ENCODE measurements at regions not wholly inside any gene's neighbourhood (a gene's known extent, or its start where the extent isn't known, plus 50 kb on each side); places are given as distances from the start of the nearest gene placed in this dataset.

GRCh38 chr2:118469103-118469502 is 378.3 kb downstream of the EN1 start:
- no peak for TF ChIP-seq CTCF (IDR thresholded peaks at IDR 0.05; ENCODE audit: insufficient read depth, low read depth, low read length)
- TF ChIP-seq EZH2 (IDR thresholded peaks at IDR 0.05; ENCODE audit: insufficient read depth, low read length): no peak
